Activated B cell treated with CpG ODN at 0.5 μM for 24 hours (primary cell): ENCODE measurements at regions not wholly inside any gene's neighbourhood (a gene's known extent, or its start where the extent isn't known, plus 50 kb on each side); places are given as distances from the start of the nearest gene placed in this dataset.

Source experiments
- ATAC-seq: fragments of 200-7000 bp; cut with Tn5 transposase; one replicate; pipeline ENCODE4 v1.10.0; 2021; ENCODE audit warnings: low read depth, mild to moderate bottlenecking, moderate library complexity
- CTCF ChIA-PET: fragments of 350-600 bp; sonication (Branson Sonifier 250); formaldehyde crosslinking; loops from one replicate; lab custom pipeline; 2021; ENCODE audit warnings: antibody characterized with exemption; lab: Charles Lee
- POLR2A ChIA-PET: fragments of 350-600 bp; sonication (Branson Sonifier 250); formaldehyde crosslinking; loops from one replicate; lab custom pipeline; 2021; ENCODE audit warnings: antibody characterized with exemption; lab: Charles Lee
- DNase-seq: peaks from one replicate; pipeline ENCODE4 v3.0.0; 2022
- H3K27ac Mint-ChIP-seq: one replicate; pipeline ENCODE4 v1.8.0; 2020; ENCODE audit warnings: mixed read lengths
- H3K27me3 Mint-ChIP-seq: one replicate; pipeline ENCODE4 v1.8.0; 2021; ENCODE audit warnings: mixed read lengths
- H3K36me3 Mint-ChIP-seq: one replicate; pipeline ENCODE4 v1.8.0; 2021; ENCODE audit warnings: low read depth, mixed read lengths
- H3K4me1 Mint-ChIP-seq: one replicate; pipeline ENCODE4 v1.8.0; 2021; ENCODE audit warnings: mixed read lengths
- H3K4me3 Mint-ChIP-seq: one replicate; pipeline ENCODE4 v1.8.0; 2020; ENCODE audit warnings: mild to moderate bottlenecking, mixed read lengths
- H3K9me3 Mint-ChIP-seq: one replicate; pipeline ENCODE4 v1.8.0; 2020; ENCODE audit warnings: mixed read lengths
- CTCF ChIP-seq: fragments of 200-600 bp; IDR thresholded peaks from one replicate; pipeline ENCODE4 v1.8.0; 2022; ENCODE audit warnings: antibody characterized with exemption, mild to moderate bottlenecking
- intact Hi-C: fragments of 100-400 bp; cut with micrococcal nuclease; formaldehyde crosslinking; loops from one replicate; pipeline ENCODE4 v1.15.1; 2024

- CTCF ChIA-PET = no interaction called here
- POLR2A ChIA-PET = no interaction called here
- ATAC-seq = no peak
- Mint-ChIP-seq H3K27me3 (no peaks in the 10 kb centered on the region), H3K36me3 (no peaks in the 10 kb centered on the region), H3K4me3 (no peak overlapping the region), H3K4me1 (no peaks in the 10 kb centered on the region), H3K27ac (no peak overlapping the region), H3K9me3 (no peaks in the 10 kb centered on the region)
- intact Hi-C loops = no loop called here
- no peak for DNase-seq
- TF ChIP-seq CTCF = no peak
Measured at GRCh38 chr3:180743813-180744590, 64.7 kb upstream of the CCDC39 start.

GRCh38 chr3:180747805-180748361 lies 68.6 kb upstream of the CCDC39 start:
- Mint-ChIP-seq H3K27ac (no peak overlapping the region), H3K4me1 (no peaks in the 10 kb centered on the region), H3K4me3 (no peak overlapping the region), H3K36me3 (no peaks in the 10 kb centered on the region), H3K27me3 (no peaks in the 10 kb centered on the region), H3K9me3 (no peaks in the 10 kb centered on the region)
- intact Hi-C loops = no loop called here
- ChIA-PET POLR2A (no interaction called here), CTCF (no interaction called here)
- no peak for DNase-seq
- no peak for ATAC-seq
- TF ChIP-seq CTCF = no peak

- CTCF ChIA-PET = no interaction called here
- Mint-ChIP-seq H3K36me3 (no peaks in the 10 kb centered on the region), H3K4me1 (no peaks in the 10 kb centered on the region), H3K27ac (no peak overlapping the region), H3K27me3 (peaks cover 2% of the 10 kb centered on the region), H3K4me3 (no peak overlapping the region), H3K9me3 (no peaks in the 10 kb centered on the region)
- DNase-seq = no peak
- no peak for TF ChIP-seq CTCF
- intact Hi-C loops = no loop called here
- ATAC-seq = no peak
- POLR2A ChIA-PET = no interaction called here
Measured at GRCh38 chr3:180749322-180749721, 70.0 kb upstream of the CCDC39 start.

- CTCF ChIA-PET = no interaction called here
- no peak overlapping the region for H3K4me3 Mint-ChIP-seq
- intact Hi-C loops = no loop called here
- peaks cover 2% of the 10 kb centered on the region for H3K27me3 Mint-ChIP-seq
- TF ChIP-seq CTCF = no peak
- H3K4me1 Mint-ChIP-seq = no peaks in the 10 kb centered on the region
- no peaks in the 10 kb centered on the region for H3K36me3 Mint-ChIP-seq
- ATAC-seq (no peak), DNase-seq (no peak)
- POLR2A ChIA-PET = no interaction called here
- H3K9me3 Mint-ChIP-seq = no peaks in the 10 kb centered on the region
- no peak overlapping the region for H3K27ac Mint-ChIP-seq
Measured at GRCh38 chr3:180749796-180750195, 70.5 kb upstream of the CCDC39 start.

GRCh38 chr3:180755556-180755955 lies 76.3 kb upstream of the CCDC39 start:
- Mint-ChIP-seq H3K36me3 (no peaks in the 10 kb centered on the region), H3K27ac (no peak overlapping the region), H3K4me3 (no peak overlapping the region), H3K27me3 (peaks cover 2% of the 10 kb centered on the region), H3K4me1 (no peaks in the 10 kb centered on the region), H3K9me3 (peaks cover 3% of the 10 kb centered on the region)
- DNase-seq = no peak
- no peak for ATAC-seq
- no peak for TF ChIP-seq CTCF
- ChIA-PET POLR2A (no interaction called here), CTCF (no interaction called here)
- intact Hi-C loops = no loop called here
